ENCODE measurements at regions not wholly inside any gene's neighbourhood (a gene's known extent, or its start where the extent isn't known, plus 50 kb on each side); places are given as distances from the start of the nearest gene placed in this dataset.

- DNase-seq (ENCODE audit: low spot score) (no peak), FAIRE-seq (no peak), ATAC-seq (no peak)
- peaks cover 41% of the 10 kb centered on the region for H3K4me1 ChIP-seq (ENCODE audit: insufficient read depth, low read length)
- H4K20me1 ChIP-seq (ENCODE audit: insufficient read depth, low read length): no peaks in the 10 kb centered on the region
- peaks cover 0 to 58% of the 10 kb centered on the region in 2 experiments; a peak in 3 of 5 replicates for H3K27me3 ChIP-seq (ENCODE audit: control insufficient read depth in 1 of 2, insufficient read depth in 2 of 2, low read length in 2 of 2)
- no peaks in the 10 kb centered on the region for H3K36me3 ChIP-seq (replicated peaks in 1 of 2; ENCODE audit: control insufficient read depth in 1 of 2, insufficient read depth in 2 of 2, low read length in 2 of 2)
- no TSS peak for BruUV-seq (replicated peaks)
- no peak overlapping the region for H3K4me3 ChIP-seq (replicated peaks in 1 of 3; ENCODE audit: insufficient read depth in 1 of 3, low read depth in 2 of 3, low read length in 3 of 3)
- H3K9ac ChIP-seq (ENCODE audit: insufficient read depth, low read depth, low read length): no peak overlapping the region
- in situ Hi-C loops (cut with HindIII; ENCODE audit: extremely low pct_ligation_motif_present, low pct_unique_long_range_greater_than_20kb) (no loop called here), intact Hi-C loops (cut with micrococcal nuclease; ENCODE audit: unreplicated experiment) (loop anchor here (5.0 kb wide), 1 partner anchor 166 kb away; no protein-coding TSS in a partner anchor)
- H3K9me3 ChIP-seq (ENCODE audit: low read length): no peaks in the 10 kb centered on the region
- no peak overlapping the region for H3K4me2 ChIP-seq (ENCODE audit: low read depth, low read length)
- H3K79me2 ChIP-seq (ENCODE audit: insufficient read depth, low read length): no peaks in the 10 kb centered on the region
- H2AFZ ChIP-seq (ENCODE audit: low read length): no peak overlapping the region
- TF ChIP-seq NAIF1 (CRISPR knock-in tag; IDR thresholded peaks at IDR 0.05; ENCODE audit: borderline replicate concordance): no peak
- ChIA-PET POLR2A (interaction anchor here (1.1 to 1.7 kb wide), 4 partner anchors 8 to 36 kb away, joined by 3 to 5 read pairs (median 4); no protein-coding TSS in a partner anchor), CTCF (ENCODE audit: low intra/inter-chr PET ratio, low total read pairs) (no interaction called here)
- no peak overlapping the region for H3K27ac ChIP-seq (ENCODE audit: extremely low read length, insufficient read depth, low read length)
These were observed 139.2 kb upstream of the HMHB1 start for GRCh38 chr5:143672806-143673205.

GRCh38 chr5:143671674-143672569 lies 140.0 kb upstream of the HMHB1 start:
- Histone ChIP-seq H3K9me3 (ENCODE audit: low read length) (no peaks in the 10 kb centered on the region), H4K20me1 (ENCODE audit: insufficient read depth, low read length) (no peaks in the 10 kb centered on the region), H3K4me3 (replicated peaks in 1 of 3; ENCODE audit: insufficient read depth in 1 of 3, low read depth in 2 of 3, low read length in 3 of 3) (no peak overlapping the region), H3K27me3 (ENCODE audit: control insufficient read depth in 1 of 2, insufficient read depth in 2 of 2, low read length in 2 of 2) (peaks cover 0 to 62% of the 10 kb centered on the region in 2 experiments; a peak in 3 of 5 replicates), H2AFZ (ENCODE audit: low read length) (no peak overlapping the region), H3K79me2 (ENCODE audit: insufficient read depth, low read length) (no peaks in the 10 kb centered on the region), H3K4me2 (ENCODE audit: low read depth, low read length) (no peak overlapping the region), H3K9ac (ENCODE audit: insufficient read depth, low read depth, low read length) (no peak overlapping the region), H3K4me1 (ENCODE audit: insufficient read depth, low read length) (peaks cover 41% of the 10 kb centered on the region), H3K36me3 (replicated peaks in 1 of 2; ENCODE audit: control insufficient read depth in 1 of 2, insufficient read depth in 2 of 2, low read length in 2 of 2) (no peaks in the 10 kb centered on the region), H3K27ac (ENCODE audit: extremely low read length, insufficient read depth, low read length) (no peak overlapping the region)
- in situ Hi-C loops (cut with HindIII; ENCODE audit: extremely low pct_ligation_motif_present, low pct_unique_long_range_greater_than_20kb): no loop called here
- 3% methylated on average over 5 of the region's 5 CpGs for WGBS (ENCODE audit: low lambda C conversion rate)
- DNase-seq (ENCODE audit: low spot score) (no peak), FAIRE-seq (peak; percentile 12), ATAC-seq (peak; percentile 63)
- TF ChIP-seq ZNF136 (CRISPR knock-in tag; IDR thresholded peaks at IDR 0.05; ENCODE audit: low read depth): no peak
- TF ChIP-seq SOX6 (IDR thresholded peaks at IDR 0.05): no peak
- TF ChIP-seq SOX6 (CRISPR knock-in tag; IDR thresholded peaks at IDR 0.05): peak; percentile 16; the same call in 1 of the 2 replicates
- no peak for TF ChIP-seq ELK4 (CRISPR knock-in tag; IDR thresholded peaks at IDR 0.05; ENCODE audit: borderline replicate concordance)
- no peak for TF ChIP-seq PLRG1 (conservative IDR thresholded peaks at IDR 0.05)
- no peak for TF ChIP-seq ETS1 (CRISPR knock-in tag; IDR thresholded peaks at IDR 0.05)
- TF ChIP-seq ZEB1 (IDR thresholded peaks at IDR 0.05; ENCODE audit: insufficient replicate concordance, low read depth): no peak
- TF ChIP-seq ZNF512 (CRISPR knock-in tag; IDR thresholded peaks at IDR 0.05): no peak
- TF ChIP-seq CEBPG (CRISPR knock-in tag; IDR thresholded peaks at IDR 0.05): peak; percentile 18; the same call in 1 of the 2 replicates
- no peak for TF ChIP-seq NR3C1 (CRISPR knock-in tag; IDR thresholded peaks at IDR 0.05)
- no TSS peak for BruUV-seq (replicated peaks)
- POLR2A ChIA-PET: interaction anchor here (0.7 to 1.6 kb wide), 3 partner anchors 11 to 499 kb away, joined by 3 to 4 read pairs (median 3); partner anchors contain the start of genes KCTD16 and YIPF5
- intact Hi-C loops (cut with micrococcal nuclease; ENCODE audit: unreplicated experiment): loop anchor here (5.0 kb wide), 1 partner anchor 165 kb away; no protein-coding TSS in a partner anchor
- CTCF ChIA-PET (ENCODE audit: low intra/inter-chr PET ratio, low total read pairs): no interaction called here

Measured in HepG2 (cell line).